HL-60 (cell line): ENCODE measurements at regions not wholly inside any gene's neighbourhood (a gene's known extent, or its start where the extent isn't known, plus 50 kb on each side); places are given as distances from the start of the nearest gene placed in this dataset.

Experiments used
- DNase-seq, 2 experiments: peaks; one replicate each; pipeline ENCODE4 v3.0.0-alpha.2; 2010 to 2020; ENCODE audit warnings: low read depth in 1 of 2, low spot score in 1 of 2
- H3K27ac ChIP-seq: fragments of 250-450 bp; sonication (Bioruptor Pico); replicated peaks from 2 replicates; pipeline ENCODE4 v1.5.1; 2020; ENCODE audit warnings: mild to moderate bottlenecking, moderate library complexity
- H3K27me3 ChIP-seq: fragments of 250-450 bp; sonication (Bioruptor Pico); 2 replicates; pipeline ENCODE4 v1.5.1; 2021; ENCODE audit warnings: mild to moderate bottlenecking, moderate library complexity; ENCODE audit not compliant: insufficient read depth, poor library complexity, severe bottlenecking
- H3K4me3 ChIP-seq: replicated peaks from 2 replicates; pipeline ENCODE4 v1.5.1; 2011; ENCODE audit warnings: mild to moderate bottlenecking, control low read depth, low read length; ENCODE audit not compliant: insufficient read depth
- GABPA ChIP-seq: IDR thresholded peaks from 2 replicates; pipeline ENCODE4 v1.6.1; 2012; ENCODE audit warnings: low read depth
- POLR2AphosphoS5 ChIP-seq: IDR thresholded peaks from 2 replicates; pipeline ENCODE4 v1.6.1; 2012; ENCODE audit warnings: low read depth
- SPI1 ChIP-seq: IDR thresholded peaks from 2 replicates; pipeline ENCODE4 v1.6.1; 2012; ENCODE audit warnings: low read depth, mild to moderate bottlenecking, borderline replicate concordance
- TF ChIP-seq, protein P1 (sequence below): IDR thresholded peaks from one replicate; pipeline ENCODE4 v1.5.1; 2011; ENCODE audit warnings: low read length, control low read depth, inconsistent platforms; ENCODE audit not compliant: insufficient read depth
- TF ChIP-seq, protein P2 (sequence below): IDR thresholded peaks from 2 replicates; pipeline ENCODE4 v1.6.1; 2012; ENCODE audit warnings: low read depth; ENCODE audit not compliant: insufficient replicate concordance

DNA sequence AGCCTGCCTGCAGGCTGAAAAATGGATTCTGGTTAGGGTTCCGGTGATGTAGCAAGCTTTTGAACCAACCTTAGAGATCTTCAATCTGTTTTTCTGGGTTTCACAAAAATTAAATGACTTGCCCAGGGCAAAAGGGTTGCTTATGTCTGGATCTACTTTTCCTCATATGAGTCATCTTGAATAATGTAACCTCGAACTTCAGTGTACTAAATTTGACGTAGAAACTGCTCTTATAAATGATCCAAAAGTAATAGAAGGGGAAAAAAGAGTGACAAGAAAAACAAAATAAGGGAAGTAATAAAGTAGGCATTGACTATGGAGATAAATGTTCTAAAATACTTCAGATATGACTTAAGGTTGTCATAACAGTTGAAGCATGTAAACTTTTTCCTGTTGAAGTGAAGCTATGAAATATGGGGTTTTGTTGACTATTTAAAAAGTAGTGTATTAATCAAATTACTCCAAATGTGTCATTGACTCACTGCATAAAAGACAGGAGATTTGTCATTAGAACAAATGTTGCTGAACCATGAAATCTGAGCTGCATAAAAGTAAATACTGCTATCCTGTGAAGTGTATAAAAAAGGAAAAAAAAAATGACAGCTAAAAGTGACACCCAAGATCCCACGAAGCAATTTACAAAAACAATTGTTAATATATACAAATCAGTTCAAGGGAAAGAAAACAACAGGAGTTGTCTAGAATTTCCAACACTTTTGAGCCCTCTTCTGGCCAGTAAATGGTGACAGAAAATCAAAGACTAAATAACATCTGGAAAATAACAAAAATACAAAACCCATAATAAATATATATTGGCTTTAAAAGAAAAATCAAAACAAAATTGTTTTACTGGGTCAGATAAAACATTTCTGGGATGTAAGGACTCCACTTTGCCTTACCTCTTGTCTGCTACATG, 103.6 kb upstream of the SERPINE2 start:
- Histone ChIP-seq H3K27ac (no peak overlapping the region), H3K27me3 (peaks cover 5% of the 10 kb centered on the region), H3K4me3 (no peak overlapping the region)
- no peak for DNase-seq
- TF ChIP-seq, protein P1, sequence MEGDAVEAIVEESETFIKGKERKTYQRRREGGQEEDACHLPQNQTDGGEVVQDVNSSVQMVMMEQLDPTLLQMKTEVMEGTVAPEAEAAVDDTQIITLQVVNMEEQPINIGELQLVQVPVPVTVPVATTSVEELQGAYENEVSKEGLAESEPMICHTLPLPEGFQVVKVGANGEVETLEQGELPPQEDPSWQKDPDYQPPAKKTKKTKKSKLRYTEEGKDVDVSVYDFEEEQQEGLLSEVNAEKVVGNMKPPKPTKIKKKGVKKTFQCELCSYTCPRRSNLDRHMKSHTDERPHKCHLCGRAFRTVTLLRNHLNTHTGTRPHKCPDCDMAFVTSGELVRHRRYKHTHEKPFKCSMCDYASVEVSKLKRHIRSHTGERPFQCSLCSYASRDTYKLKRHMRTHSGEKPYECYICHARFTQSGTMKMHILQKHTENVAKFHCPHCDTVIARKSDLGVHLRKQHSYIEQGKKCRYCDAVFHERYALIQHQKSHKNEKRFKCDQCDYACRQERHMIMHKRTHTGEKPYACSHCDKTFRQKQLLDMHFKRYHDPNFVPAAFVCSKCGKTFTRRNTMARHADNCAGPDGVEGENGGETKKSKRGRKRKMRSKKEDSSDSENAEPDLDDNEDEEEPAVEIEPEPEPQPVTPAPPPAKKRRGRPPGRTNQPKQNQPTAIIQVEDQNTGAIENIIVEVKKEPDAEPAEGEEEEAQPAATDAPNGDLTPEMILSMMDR, result no peak

DNA sequence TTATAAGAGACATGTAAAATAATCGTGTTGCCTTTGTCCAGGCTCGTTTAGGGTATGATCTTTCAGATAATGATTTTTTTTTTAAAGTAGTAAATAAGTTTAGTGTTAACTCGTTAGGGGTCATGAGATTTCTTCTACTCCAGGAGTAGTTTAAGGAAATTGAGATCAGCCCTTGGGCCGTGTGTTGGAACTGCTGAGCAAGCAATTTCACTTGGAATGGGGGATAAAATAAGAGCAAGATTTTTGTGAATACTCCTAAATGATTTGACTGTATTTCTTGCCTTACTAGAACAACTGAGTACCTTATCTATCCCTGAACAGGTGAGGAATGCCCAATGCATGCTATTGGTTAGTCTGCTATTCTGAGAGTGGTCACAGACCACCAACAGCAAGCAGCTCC, 102.2 kb upstream of the SERPINE2 start:
- H3K27me3 ChIP-seq, result peaks cover 5% of the 10 kb centered on the region
- no peak overlapping the region for H3K27ac ChIP-seq
- H3K4me3 ChIP-seq, result no peak overlapping the region
- DNase-seq, result no peak
- TF ChIP-seq POLR2AphosphoS5, result no peak
- TF ChIP-seq, protein P1, result no peak
- no peak for TF ChIP-seq SPI1

GRCh38 chr2:224137208-224137607, 98.1 kb upstream of the SERPINE2 start:
- Histone ChIP-seq H3K27me3 (peaks cover 2% of the 10 kb centered on the region), H3K4me3 (no peak overlapping the region), H3K27ac (no peak overlapping the region)
- DNase-seq, result no peak
- TF ChIP-seq GABPA, result no peak
- no peak for TF ChIP-seq POLR2AphosphoS5
- TF ChIP-seq, protein P2, sequence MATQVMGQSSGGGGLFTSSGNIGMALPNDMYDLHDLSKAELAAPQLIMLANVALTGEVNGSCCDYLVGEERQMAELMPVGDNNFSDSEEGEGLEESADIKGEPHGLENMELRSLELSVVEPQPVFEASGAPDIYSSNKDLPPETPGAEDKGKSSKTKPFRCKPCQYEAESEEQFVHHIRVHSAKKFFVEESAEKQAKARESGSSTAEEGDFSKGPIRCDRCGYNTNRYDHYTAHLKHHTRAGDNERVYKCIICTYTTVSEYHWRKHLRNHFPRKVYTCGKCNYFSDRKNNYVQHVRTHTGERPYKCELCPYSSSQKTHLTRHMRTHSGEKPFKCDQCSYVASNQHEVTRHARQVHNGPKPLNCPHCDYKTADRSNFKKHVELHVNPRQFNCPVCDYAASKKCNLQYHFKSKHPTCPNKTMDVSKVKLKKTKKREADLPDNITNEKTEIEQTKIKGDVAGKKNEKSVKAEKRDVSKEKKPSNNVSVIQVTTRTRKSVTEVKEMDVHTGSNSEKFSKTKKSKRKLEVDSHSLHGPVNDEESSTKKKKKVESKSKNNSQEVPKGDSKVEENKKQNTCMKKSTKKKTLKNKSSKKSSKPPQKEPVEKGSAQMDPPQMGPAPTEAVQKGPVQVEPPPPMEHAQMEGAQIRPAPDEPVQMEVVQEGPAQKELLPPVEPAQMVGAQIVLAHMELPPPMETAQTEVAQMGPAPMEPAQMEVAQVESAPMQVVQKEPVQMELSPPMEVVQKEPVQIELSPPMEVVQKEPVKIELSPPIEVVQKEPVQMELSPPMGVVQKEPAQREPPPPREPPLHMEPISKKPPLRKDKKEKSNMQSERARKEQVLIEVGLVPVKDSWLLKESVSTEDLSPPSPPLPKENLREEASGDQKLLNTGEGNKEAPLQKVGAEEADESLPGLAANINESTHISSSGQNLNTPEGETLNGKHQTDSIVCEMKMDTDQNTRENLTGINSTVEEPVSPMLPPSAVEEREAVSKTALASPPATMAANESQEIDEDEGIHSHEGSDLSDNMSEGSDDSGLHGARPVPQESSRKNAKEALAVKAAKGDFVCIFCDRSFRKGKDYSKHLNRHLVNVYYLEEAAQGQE, result no peak
- no peak for TF ChIP-seq SPI1
- TF ChIP-seq, protein P1, result no peak

DNA sequence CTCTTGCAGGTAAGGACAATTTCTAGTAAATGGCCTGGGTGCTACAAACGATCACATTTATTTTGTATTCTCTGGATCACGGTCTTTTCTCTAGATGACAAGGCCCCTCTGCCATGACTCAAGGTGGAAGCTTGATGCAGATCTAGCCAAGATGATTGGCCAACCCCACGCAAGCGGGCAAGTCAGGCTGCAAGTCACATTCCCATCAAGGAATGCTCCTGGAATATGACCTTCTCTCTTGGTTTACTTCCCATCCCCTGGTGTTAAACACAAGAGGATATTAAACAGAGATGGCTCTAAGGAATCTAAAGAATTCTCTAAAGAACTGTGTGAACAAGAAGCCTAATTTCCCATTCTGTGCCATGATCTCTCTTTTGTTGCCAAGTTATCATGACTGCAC, 97.3 kb upstream of the SERPINE2 start:
- Histone ChIP-seq H3K27ac (no peak overlapping the region), H3K4me3 (no peak overlapping the region), H3K27me3 (peaks cover 2% of the 10 kb centered on the region)
- TF ChIP-seq POLR2AphosphoS5, result no peak
- no peak for TF ChIP-seq GABPA
- TF ChIP-seq, protein P1, result no peak
- no peak for DNase-seq
